H9 (cell line): ENCODE measurements at regions not wholly inside any gene's neighbourhood (a gene's known extent, or its start where the extent isn't known, plus 50 kb on each side); places are given as distances from the start of the nearest gene placed in this dataset.

Source experiments
- DNase-seq: peaks from one replicate; pipeline ENCODE4 v3.0.0-alpha.2; 2017
- H2AFZ ChIP-seq: one replicate; pipeline ENCODE4 v1.6.1; 2013; ENCODE audit warnings: mild to moderate bottlenecking, low read length, control low read depth, moderate library complexity
- H2AK5ac ChIP-seq: 2 replicates; pipeline ENCODE4 v1.6.1; 2013; ENCODE audit warnings: low read length, control low read depth, mixed read lengths; ENCODE audit not compliant: insufficient read length
- H2BK120ac ChIP-seq: one replicate; pipeline ENCODE4 v1.6.1; 2013; ENCODE audit warnings: low read depth, mild to moderate bottlenecking, low read length, control low read depth, inconsistent platforms; ENCODE audit not compliant: poor library complexity, severe bottlenecking
- H2BK12ac ChIP-seq: 2 replicates; pipeline ENCODE4 v1.6.1; 2013; ENCODE audit warnings: low read length, control low read depth, mixed read lengths, low read depth; ENCODE audit not compliant: insufficient read length
- H2BK15ac ChIP-seq: 2 replicates; pipeline ENCODE4 v1.6.1; 2013; ENCODE audit warnings: low read depth, low read length, control low read depth
- H2BK20ac ChIP-seq: one replicate; pipeline ENCODE4 v1.6.1; 2013; ENCODE audit warnings: low read depth, mild to moderate bottlenecking, low read length, control low read depth, inconsistent platforms; ENCODE audit not compliant: poor library complexity, severe bottlenecking
- H2BK5ac ChIP-seq: 2 replicates; pipeline ENCODE4 v1.6.1; 2013; ENCODE audit warnings: low read length, control low read depth, mixed read lengths; ENCODE audit not compliant: insufficient read length
- H3K14ac ChIP-seq: 2 replicates; pipeline ENCODE4 v1.6.1; 2013; ENCODE audit warnings: low read length, control low read depth; ENCODE audit not compliant: insufficient read depth
- H3K18ac ChIP-seq: 2 replicates; pipeline ENCODE4 v1.6.1; 2013; ENCODE audit warnings: low read depth, mild to moderate bottlenecking, mixed read lengths, low read length, control low read depth; ENCODE audit not compliant: insufficient read length
- H3K23ac ChIP-seq: 2 replicates; pipeline ENCODE4 v1.6.1; 2013; ENCODE audit warnings: low read length, control low read depth, mixed read lengths, low read depth; ENCODE audit not compliant: insufficient read length
- H3K23me2 ChIP-seq: 2 replicates; pipeline ENCODE4 v1.6.1; 2013; ENCODE audit warnings: low read depth, mild to moderate bottlenecking, mixed read lengths, low read length, control low read depth; ENCODE audit not compliant: insufficient read length, poor library complexity, severe bottlenecking
- H3K27ac ChIP-seq: 2 replicates; pipeline ENCODE4 v1.5.1; 2013; ENCODE audit warnings: low read length, control low read depth, mixed read lengths, low read depth; ENCODE audit not compliant: insufficient read length
- H3K27me3 ChIP-seq: 2 replicates; pipeline ENCODE4 v1.6.1; 2013; ENCODE audit warnings: low read length, control low read depth, inconsistent platforms; ENCODE audit not compliant: insufficient read depth
- H3K4ac ChIP-seq: 2 replicates; pipeline ENCODE4 v1.6.1; 2013; ENCODE audit warnings: low read depth, mild to moderate bottlenecking, control low read depth, inconsistent platforms, low read length, moderate library complexity
- H3K4me1 ChIP-seq: 2 replicates; pipeline ENCODE4 v1.6.1; 2013; ENCODE audit warnings: low read length, control low read depth, inconsistent platforms; ENCODE audit not compliant: insufficient read depth
- H3K4me2 ChIP-seq: 2 replicates; pipeline ENCODE4 v1.6.1; 2013; ENCODE audit warnings: low read length, control low read depth, mixed read lengths; ENCODE audit not compliant: insufficient read length, insufficient read depth
- H3K56ac ChIP-seq: 2 replicates; pipeline ENCODE4 v1.6.1; 2013; ENCODE audit warnings: low read depth, mild to moderate bottlenecking, mixed read lengths, low read length, control low read depth; ENCODE audit not compliant: insufficient read length
- H3K79me1 ChIP-seq: 2 replicates; pipeline ENCODE4 v1.6.1; 2013; ENCODE audit warnings: low read depth, mild to moderate bottlenecking, moderate library complexity, low read length, control low read depth, inconsistent platforms; ENCODE audit not compliant: insufficient read depth, poor library complexity, severe bottlenecking
- H3K79me2 ChIP-seq: 2 replicates; pipeline ENCODE4 v1.6.1; 2013; ENCODE audit warnings: low read length, control low read depth, inconsistent platforms; ENCODE audit not compliant: insufficient read depth
- H3K9ac ChIP-seq: 2 replicates; pipeline ENCODE4 v1.6.1; 2013; ENCODE audit warnings: low read length, control low read depth, mixed read lengths; ENCODE audit not compliant: insufficient read length; ENCODE audit errors: extremely low read depth
- H3K9me3 ChIP-seq: one replicate; pipeline ENCODE4 v1.6.1; 2013; ENCODE audit warnings: low read depth, low read length, inconsistent platforms; ENCODE audit not compliant: control insufficient read depth
- H3T11ph ChIP-seq: one replicate; pipeline ENCODE4 v1.6.1; 2013; ENCODE audit warnings: mild to moderate bottlenecking, low read length, control low read depth, inconsistent platforms
- H4K20me1 ChIP-seq: one replicate; pipeline ENCODE4 v1.6.1; 2013; ENCODE audit not compliant: control insufficient read depth, insufficient read length, insufficient read depth
- H4K5ac ChIP-seq: 2 replicates; pipeline ENCODE4 v1.6.1; 2013; ENCODE audit warnings: low read depth, mild to moderate bottlenecking, mixed read lengths, low read length, control low read depth; ENCODE audit not compliant: insufficient read length
- H4K8ac ChIP-seq: replicated peaks from 2 replicates; pipeline ENCODE4 v1.6.1; 2013; ENCODE audit warnings: low read length, control low read depth, mixed read lengths, low read depth; ENCODE audit not compliant: insufficient read length
- H4K91ac ChIP-seq: 2 replicates; pipeline ENCODE4 v1.6.1; 2013; ENCODE audit warnings: low read depth, mild to moderate bottlenecking, moderate library complexity, mixed read lengths, low read length, control low read depth; ENCODE audit not compliant: insufficient read length
- H3K27ac Mint-ChIP-seq, 3 experiments: 2 replicates in 2 of 3; 3 replicates in 1 of 3; pipeline ENCODE4 v1.8.0; 2020 to 2021; ENCODE audit warnings: mixed read lengths in 3 of 3, mild to moderate bottlenecking in 1 of 3, moderate library complexity in 1 of 3
- H3K27me3 Mint-ChIP-seq: 2 replicates; pipeline ENCODE4 v1.8.0; 2021; ENCODE audit warnings: low read depth, mild to moderate bottlenecking, moderate library complexity, mixed read lengths
- H3K36me3 Mint-ChIP-seq, 3 experiments: 2 replicates in 2 of 3; 3 replicates in 1 of 3; pipeline ENCODE4 v1.8.0; 2020 to 2021; ENCODE audit warnings: low read depth in 3 of 3, mixed read lengths in 3 of 3; ENCODE audit not compliant: insufficient read depth in 1 of 3
- H3K4me1 Mint-ChIP-seq, 2 experiments: 2 replicates each; pipeline ENCODE4 v1.8.0; 2020; ENCODE audit warnings: mixed read lengths in 2 of 2
- H3K4me3 Mint-ChIP-seq, 2 experiments: 2 replicates in 1 of 2; 3 replicates in 1 of 2; pipeline ENCODE4 v1.8.0; 2020 to 2021; ENCODE audit warnings: mild to moderate bottlenecking in 2 of 2, mixed read lengths in 2 of 2, moderate library complexity in 1 of 2
- H3K9me3 Mint-ChIP-seq, 2 experiments: 2 replicates in 1 of 2; 3 replicates in 1 of 2; pipeline ENCODE4 v1.8.0; 2020; ENCODE audit warnings: mild to moderate bottlenecking in 2 of 2, mixed read lengths in 2 of 2, moderate library complexity in 1 of 2
- CTCF ChIP-seq: fragments of 200-600 bp; sonication (generic); conservative IDR thresholded peaks from 3 replicates; pipeline ENCODE4 v1.8.0; 2021; ENCODE audit warnings: antibody characterized with exemption, mild to moderate bottlenecking
- WGBS: extraction: QIAGEN DNeasy Blood & Tissue Kit; methylation state at CpG from one replicate; pipeline ENCODE4 v1.1.7; 2013; ENCODE audit warnings: missing lambda C conversion rate, low lambda C conversion rate, mixed read lengths; ENCODE audit not compliant: insufficient read length; ENCODE audit errors: extremely low coverage; 5-methylcytosine and 5-hydroxymethylcytosine counted together

GRCh38 chr2:35870713-35871112 is 484.9 kb upstream of the CRIM1 start:
- Mint-ChIP-seq H3K4me1 (no peaks in the 10 kb centered on the region; a peak in 1 of 4 replicates), H3K27ac (no peak overlapping the region), H3K9me3 (no peaks in the 10 kb centered on the region), H3K27me3 (no peaks in the 10 kb centered on the region), H3K36me3 (no peaks in the 10 kb centered on the region), H3K4me3 (no peak overlapping the region)
- H3K23me2 ChIP-seq: no peaks in the 10 kb centered on the region
- H3K14ac ChIP-seq: no peak overlapping the region
- H3K79me1 ChIP-seq: no peaks in the 10 kb centered on the region
- H3K4me2 ChIP-seq: no peak overlapping the region
- H3K27me3 ChIP-seq: no peaks in the 10 kb centered on the region
- H4K8ac ChIP-seq: no peak overlapping the region
- no peaks in the 10 kb centered on the region for H3K9me3 ChIP-seq
- H4K91ac ChIP-seq: no peak overlapping the region
- no CpG with 5 or more reads among the region's 1 CpG for WGBS
- no peak for TF ChIP-seq CTCF
- H3K27ac ChIP-seq: no peak overlapping the region
- H2AFZ ChIP-seq: no peak overlapping the region
- H3T11ph ChIP-seq: no peak overlapping the region
- H3K4me1 ChIP-seq: no peaks in the 10 kb centered on the region
- no peak for DNase-seq
- H3K9ac ChIP-seq: no peak overlapping the region
- H3K4ac ChIP-seq: no peak overlapping the region
- no peak overlapping the region for H3K56ac ChIP-seq
- no peak overlapping the region for H3K18ac ChIP-seq
- no peak overlapping the region for H2BK12ac ChIP-seq
- no peak overlapping the region for H4K5ac ChIP-seq
- H2BK20ac ChIP-seq: no peak overlapping the region
- no peak overlapping the region for H2AK5ac ChIP-seq
- no peak overlapping the region for H2BK5ac ChIP-seq
- no peaks in the 10 kb centered on the region for H3K79me2 ChIP-seq
- H3K23ac ChIP-seq: no peak overlapping the region
- no peak overlapping the region for H2BK15ac ChIP-seq
- no peaks in the 10 kb centered on the region for H4K20me1 ChIP-seq
- H2BK120ac ChIP-seq: no peak overlapping the region
